ENCODE measurements at regions not wholly inside any gene's neighbourhood (a gene's known extent, or its start where the extent isn't known, plus 50 kb on each side); places are given as distances from the start of the nearest gene placed in this dataset.

- TF ChIP-seq POLR2A (IDR thresholded peaks at IDR 0.05; ENCODE audit: low read depth, low read length) (no peak), POLR2AphosphoS5 (IDR thresholded peaks at IDR 0.05; ENCODE audit: low read length) (no peak), CTCF (IDR thresholded peaks at IDR 0.05 in 2 of 3, conservative IDR thresholded peaks at IDR 0.05 in 1 of 3; ENCODE audit: control insufficient read depth in 2 of 3, extremely low read depth in 1 of 3, insufficient read depth in 1 of 3, low read depth in 3 of 3, low read length in 3 of 3) (no peak), IKZF1 (conservative IDR thresholded peaks at IDR 0.05) (no peak), ETV6 (conservative IDR thresholded peaks at IDR 0.05 in 1 of 2, IDR thresholded peaks at IDR 0.05 in 1 of 2; ENCODE audit: borderline replicate concordance in 1 of 2, low read depth in 1 of 2) (no peak), USF1 (IDR thresholded peaks at IDR 0.05; ENCODE audit: borderline replicate concordance, extremely low read length, insufficient read depth, low read depth, low read length) (no peak), ELK1 (IDR thresholded peaks at IDR 0.05; ENCODE audit: low read depth, low read length) (no peak)
Measured at GRCh38 chr16:87245511-87245910, 71.7 kb downstream of the C16orf95 start.
